ENCODE measurements at regions not wholly inside any gene's neighbourhood (a gene's known extent, or its start where the extent isn't known, plus 50 kb on each side); places are given as distances from the start of the nearest gene placed in this dataset.

DNA sequence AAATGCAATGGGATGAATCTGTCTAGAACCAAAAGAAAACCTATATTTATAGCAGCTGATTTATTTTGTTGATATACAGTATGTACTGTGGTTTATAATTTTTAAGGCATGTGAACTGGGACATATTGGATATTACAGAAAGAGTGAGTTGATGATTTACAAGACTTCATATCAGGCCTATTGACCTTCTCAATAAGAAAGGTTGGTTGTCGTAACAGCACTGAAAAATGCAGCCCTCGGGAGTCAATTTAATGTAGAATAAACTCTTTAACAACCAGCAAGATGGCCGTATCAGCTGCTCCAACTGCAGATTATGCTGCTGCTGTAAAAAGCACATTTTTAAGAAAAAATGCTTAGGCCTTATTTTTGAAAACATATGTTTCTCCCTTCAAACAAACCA lies 407.3 kb downstream of the GXYLT1 start:
- DNase-seq = no peak

DNA sequence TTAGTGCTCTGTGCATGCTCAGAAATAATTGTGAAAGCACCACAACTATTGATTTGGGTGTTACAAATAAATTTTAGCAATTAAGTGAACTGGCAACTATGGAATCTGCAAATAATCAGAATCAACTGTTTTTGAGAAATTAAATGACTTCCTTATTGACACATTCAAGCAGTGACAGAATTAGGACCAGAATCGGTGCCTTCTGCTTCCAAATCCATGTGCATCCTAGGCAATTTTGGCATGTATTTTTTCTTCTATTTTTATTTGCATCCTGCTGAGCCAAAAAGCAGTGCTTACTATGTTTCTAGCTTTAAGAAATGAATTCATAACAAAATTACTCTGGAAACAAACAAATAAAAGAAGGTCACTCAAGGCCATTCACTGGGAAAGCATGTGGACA lies 408.2 kb downstream of the GXYLT1 start:
- no peak for DNase-seq

DNA sequence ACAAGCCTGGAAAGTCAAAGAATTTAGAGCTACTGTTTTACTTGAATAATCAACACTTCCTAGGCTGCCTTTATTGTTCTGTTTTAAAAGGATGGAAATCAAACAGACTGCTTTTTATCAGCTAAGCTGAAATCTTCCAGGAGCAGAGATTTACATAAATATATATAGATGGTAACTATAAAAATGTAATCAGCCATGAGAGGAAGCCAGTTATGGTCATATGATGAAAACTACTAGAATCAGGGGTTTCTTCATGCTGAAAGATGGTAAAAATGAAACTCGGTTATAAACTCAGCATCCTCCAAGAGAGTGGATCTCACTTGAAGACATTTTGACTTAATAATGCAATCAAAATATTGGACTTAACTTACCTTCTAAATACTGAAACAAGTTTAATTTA lies 413.0 kb downstream of the GXYLT1 start:
- no peak for DNase-seq

DNA sequence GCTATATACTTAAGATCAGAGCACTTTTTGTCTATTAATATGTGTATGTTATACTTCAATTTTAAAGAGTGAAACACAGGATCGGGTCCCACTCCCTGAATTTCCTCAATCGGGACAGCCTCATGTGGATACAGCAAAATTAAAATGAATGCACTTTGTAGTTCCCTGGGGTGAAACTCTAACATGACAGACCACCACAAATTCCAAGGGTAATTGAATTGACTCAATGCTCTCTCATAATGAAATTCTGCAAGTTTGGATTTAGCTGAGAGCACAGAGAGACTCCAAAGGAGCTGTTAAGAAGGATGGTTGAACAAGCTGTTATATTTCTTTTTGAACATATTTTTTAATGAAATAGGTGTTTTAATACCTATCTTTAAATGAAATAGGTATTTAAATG lies 413.6 kb downstream of the GXYLT1 start:
- no peak for DNase-seq

DNA sequence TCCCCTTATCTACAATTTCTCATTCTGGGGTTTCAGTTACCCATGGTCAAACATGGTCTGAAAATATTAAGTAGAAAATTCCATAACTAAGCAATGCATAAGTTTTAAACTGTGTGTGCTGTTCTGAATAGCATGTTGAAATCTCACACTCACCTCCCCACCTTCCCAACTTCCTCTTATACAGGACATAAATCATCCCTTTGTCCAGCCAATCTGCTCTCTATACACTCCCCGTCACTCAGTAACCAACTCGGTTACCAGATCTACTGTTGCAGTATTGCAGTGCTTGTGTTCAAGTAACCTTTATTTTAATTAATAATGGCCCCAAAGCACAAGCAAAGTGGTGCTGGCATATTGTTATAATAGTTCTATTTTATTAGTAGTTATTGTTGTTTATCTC lies 420.5 kb downstream of the GXYLT1 start:
- no peak for DNase-seq

DNA sequence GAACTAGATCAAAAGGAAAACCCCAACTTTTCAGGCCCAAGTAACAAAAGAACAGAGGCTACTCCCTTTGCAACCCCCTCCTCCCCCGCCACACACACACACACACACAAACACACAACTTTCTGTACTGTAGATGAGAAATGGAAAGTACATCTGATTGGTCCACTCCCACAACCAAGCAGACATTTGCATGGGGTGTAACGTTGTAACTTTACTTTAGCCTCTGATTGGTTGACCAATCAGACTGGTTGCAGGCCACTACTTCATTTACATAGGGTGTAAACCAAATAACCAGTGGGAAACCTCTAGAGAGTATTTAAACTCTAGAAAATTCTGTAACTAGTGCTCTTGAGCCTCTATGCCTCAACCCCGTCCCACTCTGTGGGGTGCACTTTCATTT lies 425.5 kb downstream of the GXYLT1 start:
- DNase-seq = no peak

DNA sequence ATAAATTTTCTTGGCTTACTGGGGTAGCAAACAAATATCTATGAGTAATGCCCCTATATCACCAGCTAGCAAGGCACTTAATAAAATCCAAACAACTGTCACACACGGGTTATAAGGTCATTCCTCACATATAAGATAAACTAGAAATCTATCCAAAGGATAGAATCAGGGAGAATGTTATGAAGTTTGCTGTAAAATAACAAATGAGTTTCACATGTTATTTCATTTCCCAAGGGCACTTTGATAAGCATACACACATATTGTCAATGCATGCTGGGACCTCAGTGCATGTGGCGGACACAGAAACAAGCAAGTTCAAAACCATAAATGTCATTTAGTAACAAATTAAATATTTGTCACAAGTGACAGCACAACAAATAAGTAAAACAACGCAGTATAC lies 429.4 kb downstream of the GXYLT1 start:
- DNase-seq = no peak

DNA sequence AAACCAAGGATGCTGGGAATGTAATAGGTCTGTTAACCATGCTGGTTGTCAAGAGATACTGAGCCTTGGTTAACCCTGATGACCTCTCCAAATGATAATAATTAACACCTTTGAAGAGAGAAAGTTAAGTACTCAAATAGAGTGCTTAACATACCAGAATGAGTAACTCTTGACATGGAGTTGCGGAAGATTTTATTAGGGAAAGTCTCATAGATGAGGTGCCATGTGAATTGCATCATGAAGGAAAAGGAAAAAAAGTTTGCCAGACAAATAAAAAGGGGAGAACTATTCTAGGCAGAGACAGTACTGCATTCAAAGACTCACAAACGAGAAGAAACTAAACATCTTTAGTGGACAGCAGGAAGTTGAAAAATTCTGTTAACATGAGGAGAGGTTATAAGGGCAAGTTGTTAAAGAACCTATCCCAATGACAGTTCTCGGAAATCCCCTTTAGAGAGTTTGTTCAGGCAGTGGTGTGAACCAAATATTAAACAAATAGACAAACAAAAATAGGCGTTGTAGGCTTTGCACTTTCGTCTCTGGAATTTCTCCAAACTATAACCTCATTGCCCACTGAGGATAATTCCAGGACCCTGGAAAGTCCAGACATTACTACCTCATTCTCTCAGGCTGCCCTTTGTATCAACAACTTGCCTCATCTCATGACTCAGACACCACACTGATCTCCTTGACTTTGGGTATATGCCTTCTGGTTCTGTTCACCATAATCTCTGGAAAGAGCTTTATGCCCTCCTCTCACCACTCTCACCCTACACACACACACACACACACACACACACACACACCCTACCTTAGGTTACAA lies 435.0 kb downstream of the GXYLT1 start:
- DNase-seq = no peak

DNA sequence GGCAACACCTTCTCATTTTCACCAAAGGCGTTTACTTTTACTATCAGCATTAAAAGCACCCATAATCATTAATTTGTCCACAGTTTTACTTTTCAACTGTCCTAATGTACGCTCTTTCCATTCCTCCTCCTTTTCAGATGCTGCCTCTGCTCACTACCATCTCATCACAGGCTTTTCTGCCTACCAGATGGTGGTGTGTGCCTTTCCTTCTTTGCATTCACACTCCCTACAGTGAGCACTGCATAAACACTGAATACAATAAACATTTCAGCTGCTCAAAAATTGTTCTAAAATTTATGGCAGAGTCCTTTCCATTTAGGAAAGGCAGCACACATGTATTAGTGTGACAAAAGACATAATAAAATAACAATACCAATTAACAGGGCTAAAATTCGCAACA lies 435.7 kb downstream of the GXYLT1 start:
- DNase-seq = no peak

DNA sequence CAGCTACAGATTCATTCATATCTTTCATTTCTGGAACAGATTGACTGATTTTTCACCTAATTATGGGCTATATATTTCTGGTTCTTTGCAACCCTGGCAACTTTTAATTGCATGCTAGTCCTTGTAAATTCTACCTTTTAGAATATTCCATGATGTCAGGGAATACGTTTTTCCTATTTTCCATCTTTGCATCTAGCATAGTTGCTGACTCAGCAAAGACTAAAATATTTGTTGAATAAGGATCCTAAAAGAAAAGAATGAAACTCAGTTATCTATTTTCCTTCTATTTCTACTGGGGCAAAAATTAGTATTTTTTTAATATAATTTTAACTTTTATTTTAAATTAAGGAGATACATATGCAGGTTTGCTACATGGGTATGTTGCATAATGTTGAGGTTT lies 438.3 kb downstream of the GXYLT1 start:
- no peak for DNase-seq

DNA sequence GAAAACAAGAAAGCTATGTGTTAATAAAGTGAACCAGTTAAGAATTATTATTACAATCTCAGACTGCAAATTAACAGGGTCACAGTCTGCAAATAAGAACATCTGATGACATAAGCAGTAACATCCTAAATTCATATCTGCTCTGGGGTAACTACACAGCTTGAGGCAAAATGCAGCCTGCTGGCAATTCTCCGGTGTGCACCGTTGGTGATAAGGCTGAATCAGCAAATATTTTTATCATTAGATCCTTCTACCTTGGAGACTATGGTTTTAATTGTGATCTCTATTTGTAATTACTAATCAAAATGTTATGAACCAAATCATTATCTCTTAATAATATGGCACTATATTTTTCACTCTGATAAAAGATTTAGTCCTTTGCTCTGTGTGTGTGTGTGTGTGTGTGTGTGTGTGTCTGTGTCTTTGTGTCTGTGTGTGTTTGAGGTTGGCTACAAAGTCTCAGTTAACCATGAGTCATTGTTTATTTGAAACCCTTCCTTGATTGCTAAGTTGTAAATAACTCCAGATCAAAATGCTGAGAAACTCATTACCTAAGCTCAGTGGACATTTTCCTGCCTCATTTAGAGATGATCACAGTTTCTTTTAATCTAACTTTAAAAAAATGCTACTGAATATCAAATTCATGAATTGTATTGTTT lies 442.6 kb downstream of the GXYLT1 start:
- no peak for DNase-seq

DNA sequence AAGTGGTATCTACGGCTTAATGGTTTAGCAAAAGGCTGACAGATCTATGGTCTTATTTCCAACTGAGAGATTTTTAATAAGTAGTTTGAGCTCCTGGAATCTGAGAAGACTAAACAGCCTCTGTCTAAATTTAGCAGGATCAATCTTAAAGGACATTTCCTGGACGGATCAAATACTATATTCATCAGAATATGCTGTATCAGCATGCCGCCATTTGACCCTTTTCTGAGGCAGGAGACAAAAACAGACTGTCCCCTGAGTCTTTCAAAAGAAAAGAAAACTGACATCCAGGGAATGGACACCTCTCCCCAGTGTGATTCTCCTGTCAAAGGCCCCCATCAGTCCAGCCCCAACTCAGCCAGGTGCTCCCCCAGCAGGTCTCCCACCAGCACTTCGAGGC lies 443.7 kb downstream of the GXYLT1 start:
- DNase-seq = no peak

DNA sequence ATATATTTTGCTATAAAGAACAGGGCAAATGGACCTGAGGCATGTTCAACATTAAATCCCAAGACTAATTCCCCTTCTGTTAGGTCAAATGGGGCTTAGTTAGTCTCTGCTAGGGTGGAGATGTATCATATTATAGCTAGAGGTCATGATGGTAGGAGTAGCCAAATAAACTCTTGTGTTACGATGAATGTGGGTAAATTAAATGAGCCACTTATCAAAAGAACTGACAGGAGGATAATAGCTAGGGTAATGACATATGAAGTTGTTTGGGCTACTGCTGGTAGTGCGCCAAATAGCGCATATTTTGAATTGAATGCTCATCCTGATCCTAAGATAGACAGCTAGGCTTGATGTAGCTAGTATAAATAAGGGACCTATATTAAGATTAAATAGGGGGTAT lies 445.0 kb downstream of the GXYLT1 start:
- DNase-seq = peak; percentile 80

DNA sequence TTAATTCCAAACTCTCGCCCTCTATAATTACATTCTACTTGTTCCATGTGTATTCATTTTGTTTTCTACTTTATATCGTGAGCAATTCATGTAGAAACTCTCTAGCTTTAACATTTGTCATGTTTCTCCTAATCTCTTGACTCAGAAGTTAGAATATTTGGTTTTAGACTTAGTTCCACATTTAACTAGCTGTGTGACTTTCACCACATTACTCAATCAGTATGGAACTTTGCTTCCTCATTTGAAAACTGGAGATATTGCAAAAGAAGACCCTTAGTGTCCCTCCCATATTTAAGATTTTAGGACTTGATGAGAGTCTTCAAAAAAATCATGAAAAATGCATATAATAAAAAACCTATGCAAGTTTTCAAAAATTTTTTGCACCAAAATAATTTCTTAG lies 447.5 kb downstream of the GXYLT1 start:
- DNase-seq = no peak

DNA sequence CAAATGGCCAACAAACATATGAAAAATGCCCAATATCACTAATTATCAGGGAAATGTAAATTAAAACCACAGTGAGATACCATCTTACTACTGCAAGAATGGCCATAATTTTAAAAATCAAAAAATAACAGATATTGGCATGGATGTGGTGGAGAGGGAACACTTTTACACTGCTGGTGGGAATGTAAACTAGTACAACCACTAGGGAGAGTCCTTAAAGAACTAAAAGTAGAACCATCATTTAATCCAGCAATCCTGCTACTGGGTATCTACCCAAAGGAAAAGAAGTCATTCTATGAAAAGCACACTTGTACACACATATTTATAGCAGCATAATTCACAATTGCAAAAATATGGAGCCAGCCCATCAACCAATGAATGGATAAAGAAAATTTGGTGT lies 459.7 kb downstream of the GXYLT1 start:
- no peak for DNase-seq

DNA sequence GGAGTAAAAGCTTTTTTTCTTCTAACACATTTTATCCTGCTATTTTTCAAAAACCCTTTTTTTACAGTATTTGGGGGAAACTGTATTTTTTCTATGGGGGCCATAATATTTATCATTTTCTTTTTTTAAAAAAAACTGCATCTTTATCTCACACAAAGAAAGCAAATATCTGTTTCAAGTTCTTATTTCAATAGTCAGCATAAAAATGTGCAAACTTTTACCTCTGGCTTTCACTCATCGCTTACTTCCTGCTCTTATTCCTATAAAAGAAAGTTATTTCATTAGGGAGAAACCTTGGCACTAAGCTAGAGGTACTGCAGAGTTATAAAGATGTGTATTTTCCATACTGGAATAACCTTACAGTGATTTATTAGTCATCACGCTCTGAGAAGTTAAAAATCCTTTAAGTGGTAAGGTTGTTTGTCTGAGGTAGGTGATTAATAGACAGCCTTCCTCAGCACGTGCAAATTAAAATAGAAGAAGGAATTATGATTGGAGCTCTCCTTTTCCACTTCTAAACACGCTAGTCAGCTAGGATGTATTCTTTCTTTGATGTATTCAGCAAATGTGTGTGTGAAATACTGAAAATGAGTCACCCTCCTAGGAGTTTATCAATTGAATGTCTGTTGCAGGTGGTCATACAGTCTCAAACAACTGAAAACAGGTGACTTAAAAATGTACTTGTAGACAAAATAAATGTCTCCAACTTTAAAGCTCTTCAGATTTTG lies 461.0 kb downstream of the GXYLT1 start:
- no peak for DNase-seq

DNA sequence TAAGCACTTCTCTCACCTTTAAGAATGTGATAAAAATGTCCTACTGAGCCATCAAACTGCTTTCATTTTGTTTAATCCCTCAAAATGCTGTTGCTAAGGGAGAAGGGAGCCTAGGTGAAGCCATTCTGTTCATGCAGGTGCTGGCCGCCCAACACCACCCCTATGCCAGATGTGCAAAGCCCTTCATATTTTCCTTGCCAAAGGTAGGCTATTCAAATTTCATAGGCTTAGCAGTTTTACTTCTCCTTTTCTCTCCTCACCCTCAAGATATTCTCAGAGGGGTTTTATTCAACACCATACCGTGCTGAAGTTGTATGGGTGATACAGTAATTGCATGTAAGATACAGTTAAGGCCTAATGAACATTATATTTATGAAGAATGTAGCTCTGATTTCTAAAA lies 461.7 kb downstream of the GXYLT1 start:
- DNase-seq = no peak

DNA sequence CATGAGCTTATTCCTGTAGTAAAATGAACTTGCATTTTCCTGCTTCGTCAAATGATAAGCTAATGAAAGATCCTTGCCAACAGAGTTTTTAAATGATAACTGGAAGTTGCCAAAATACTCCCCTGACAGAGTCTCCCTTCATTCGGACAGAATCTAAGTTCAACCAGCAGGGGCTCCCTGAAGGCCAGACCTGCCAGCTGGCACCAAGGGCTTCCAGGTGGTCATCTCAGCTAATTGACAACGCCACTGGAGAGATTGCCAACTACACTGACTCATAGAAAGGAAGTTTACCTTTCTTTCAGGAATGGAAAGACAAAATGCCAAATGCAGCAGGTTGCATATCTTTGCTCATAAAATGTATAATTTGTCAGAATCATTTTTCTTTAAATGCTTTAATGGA lies 462.8 kb downstream of the GXYLT1 start:
- DNase-seq = peak; percentile 19

DNA sequence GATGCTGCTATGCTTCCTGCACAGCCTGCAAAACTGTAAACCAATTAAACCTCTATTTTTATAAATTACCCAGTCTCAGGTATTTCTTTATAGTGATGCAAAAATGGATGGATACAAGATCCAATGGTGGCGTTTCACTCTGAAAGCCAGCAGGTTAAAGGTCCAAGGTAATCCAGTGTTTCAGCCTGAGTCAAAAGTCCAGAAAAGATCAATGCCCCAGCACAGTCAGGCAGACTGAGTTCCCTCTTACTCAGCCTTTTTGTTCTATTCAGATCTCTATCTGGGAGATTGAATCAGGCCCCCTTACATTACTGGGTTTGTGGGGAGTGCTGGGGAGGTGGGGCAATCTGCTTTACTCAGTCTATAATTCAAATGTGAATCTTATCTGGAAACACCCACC lies 464.5 kb downstream of the GXYLT1 start:
- DNase-seq = no peak

DNA sequence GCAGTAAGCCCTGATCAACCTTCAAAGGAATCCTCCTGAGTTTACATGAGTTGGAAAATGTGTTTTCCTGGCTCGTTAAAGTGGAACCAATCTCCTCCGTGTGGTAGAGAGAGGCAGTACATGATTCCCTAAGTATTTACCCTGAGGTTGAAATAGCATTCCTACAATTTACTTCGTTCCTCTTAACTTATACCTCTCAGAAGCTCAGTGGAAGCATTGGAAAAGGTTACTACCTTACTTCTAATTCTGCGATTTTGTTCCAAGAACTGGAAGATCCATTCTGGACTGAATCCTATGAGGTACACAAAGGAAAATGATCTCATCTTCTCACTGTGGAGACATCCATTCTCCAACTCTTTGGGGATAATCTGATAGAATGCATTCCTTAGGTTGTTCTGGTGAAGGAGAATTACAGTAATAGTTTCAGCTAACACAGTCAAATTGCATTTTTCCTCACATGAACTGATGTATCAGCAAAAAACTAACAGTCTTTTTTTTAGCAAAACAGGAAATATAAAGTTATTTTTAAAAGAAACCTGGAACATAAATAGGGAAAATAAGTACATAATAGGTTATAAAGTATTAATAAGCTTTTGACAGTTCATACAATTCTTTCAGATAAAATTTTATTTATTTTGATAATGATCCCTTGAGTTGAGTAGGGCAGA lies 475.6 kb downstream of the PDZRN4 start:
- no peak for DNase-seq

DNA sequence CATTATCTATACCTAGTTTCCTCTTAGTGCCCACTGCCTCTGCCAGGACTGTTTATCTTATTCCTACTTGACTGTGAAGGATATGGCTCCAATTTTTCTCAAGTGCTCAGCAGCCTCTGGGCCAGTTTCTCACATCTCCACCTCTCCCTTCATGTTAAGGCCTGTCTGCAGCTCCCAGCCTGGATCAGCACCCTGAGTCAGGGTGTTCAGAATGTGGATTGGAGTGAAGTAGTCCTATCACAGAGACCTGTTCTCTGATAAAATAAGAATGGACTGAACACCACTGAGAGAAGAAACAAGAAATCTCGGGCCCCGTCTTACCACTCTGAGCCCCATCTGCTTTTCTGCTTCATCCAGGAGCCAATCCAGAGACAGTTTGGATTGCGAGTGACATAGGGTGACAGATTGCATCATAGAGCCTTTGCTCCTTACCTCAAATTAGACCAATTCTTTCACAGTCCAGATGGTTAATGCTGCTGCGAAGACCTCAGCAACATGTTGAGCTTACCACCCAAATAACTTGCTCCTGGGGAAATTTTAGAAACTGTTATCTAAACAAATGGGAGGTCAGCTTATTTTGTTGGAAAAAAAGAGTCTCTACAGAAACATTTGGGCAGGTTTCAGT lies 473.1 kb downstream of the PDZRN4 start:
- no peak for DNase-seq

DNA sequence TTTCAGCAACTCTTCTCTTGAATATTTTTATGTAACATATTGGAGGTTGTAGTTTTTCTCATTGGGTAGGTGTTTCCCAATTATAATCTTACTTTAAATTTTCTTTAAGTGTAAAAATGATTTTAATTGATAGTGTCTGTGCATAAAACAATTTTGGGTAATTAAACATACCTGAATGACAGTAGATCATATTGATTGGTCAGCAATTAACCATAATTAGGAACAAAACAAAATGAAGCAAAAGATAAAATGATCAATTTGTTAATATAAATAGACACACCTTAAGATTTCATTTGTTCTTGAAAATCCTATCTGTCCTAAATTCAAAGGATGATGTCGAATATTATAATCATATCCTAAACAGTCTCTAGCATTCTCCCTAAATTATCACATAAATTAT lies 468.3 kb downstream of the PDZRN4 start:
- no peak for DNase-seq
